ENCODE measurements at regions not wholly inside any gene's neighbourhood (a gene's known extent, or its start where the extent isn't known, plus 50 kb on each side); places are given as distances from the start of the nearest gene placed in this dataset.

GRCh38 chr2:181760521-181760920, 80.2 kb upstream of the NEUROD1 start:
- Mint-ChIP-seq H3K36me3 (ENCODE audit: insufficient read depth in 1 of 3, low read depth in 3 of 3) (no peaks in the 10 kb centered on the region), H3K9me3 (peaks cover 0 to 3% of the 10 kb centered on the region in 2 experiments; a peak in 1 of 5 replicates), H3K4me1 (peaks cover 0 to 2% of the 10 kb centered on the region in 2 experiments; a peak in 1 of 4 replicates), H3K27me3 (ENCODE audit: low read depth) (peaks cover 3% of the 10 kb centered on the region), H3K27ac (no peak overlapping the region), H3K4me3 (no peak overlapping the region)
- H2BK5ac ChIP-seq (ENCODE audit: insufficient read length, low read length) = no peak overlapping the region
- no peaks in the 10 kb centered on the region for H3K23me2 ChIP-seq (ENCODE audit: insufficient read length, low read depth, low read length, poor library complexity, severe bottlenecking)
- H4K5ac ChIP-seq (ENCODE audit: insufficient read length, low read depth, low read length) = no peak overlapping the region
- no peak overlapping the region for H3K9ac ChIP-seq (ENCODE audit: extremely low read depth, insufficient read length, low read length)
- H3K14ac ChIP-seq (ENCODE audit: insufficient read depth, low read length) = no peak overlapping the region
- H3K18ac ChIP-seq (ENCODE audit: insufficient read length, low read depth, low read length) = no peak overlapping the region
- TF ChIP-seq CTCF (conservative IDR thresholded peaks at IDR 0.05) = no peak
- H3K4me2 ChIP-seq (ENCODE audit: insufficient read depth, insufficient read length, low read length) = no peak overlapping the region
- H2BK120ac ChIP-seq (ENCODE audit: low read depth, low read length, poor library complexity, severe bottlenecking) = no peak overlapping the region
- H3K4ac ChIP-seq (ENCODE audit: low read depth, low read length) = no peak overlapping the region
- no peak overlapping the region for H3K23ac ChIP-seq (ENCODE audit: insufficient read length, low read depth, low read length)
- H4K91ac ChIP-seq (ENCODE audit: insufficient read length, low read depth, low read length) = no peak overlapping the region
- no peaks in the 10 kb centered on the region for H3K27me3 ChIP-seq (ENCODE audit: insufficient read depth, low read length)
- no CpG with 5 or more reads among the region's 2 CpGs for WGBS (ENCODE audit: extremely low coverage, insufficient read length, low lambda C conversion rate)
- no peaks in the 10 kb centered on the region for H3K79me2 ChIP-seq (ENCODE audit: insufficient read depth, low read length)
- H3K27ac ChIP-seq (ENCODE audit: insufficient read length, low read depth, low read length) = no peak overlapping the region
- no peaks in the 10 kb centered on the region for H3K9me3 ChIP-seq (ENCODE audit: control insufficient read depth, low read depth, low read length)
- no peak overlapping the region for H3K56ac ChIP-seq (ENCODE audit: insufficient read length, low read depth, low read length)
- no peak for DNase-seq
- H3T11ph ChIP-seq (ENCODE audit: low read length) = no peak overlapping the region
- H2BK15ac ChIP-seq (ENCODE audit: low read depth, low read length) = no peak overlapping the region
- no peak overlapping the region for H2BK20ac ChIP-seq (ENCODE audit: low read depth, low read length, poor library complexity, severe bottlenecking)
- no peak overlapping the region for H2BK12ac ChIP-seq (ENCODE audit: insufficient read length, low read depth, low read length)
- no peaks in the 10 kb centered on the region for H3K4me1 ChIP-seq (ENCODE audit: insufficient read depth, low read length)
- H4K8ac ChIP-seq (replicated peaks; ENCODE audit: insufficient read length, low read depth, low read length) = no peak overlapping the region
- H4K20me1 ChIP-seq (ENCODE audit: control insufficient read depth, insufficient read depth, insufficient read length) = no peaks in the 10 kb centered on the region
- no peak overlapping the region for H2AK5ac ChIP-seq (ENCODE audit: insufficient read length, low read length)
- no peaks in the 10 kb centered on the region for H3K79me1 ChIP-seq (ENCODE audit: insufficient read depth, low read depth, low read length, poor library complexity, severe bottlenecking)
- H2AFZ ChIP-seq (ENCODE audit: low read length) = no peak overlapping the region

All from H9 (cell line).